GM23248 (cell line): ENCODE measurements at regions not wholly inside any gene's neighbourhood (a gene's known extent, or its start where the extent isn't known, plus 50 kb on each side); places are given as distances from the start of the nearest gene placed in this dataset.

ENCODE experiments used
- DNase-seq: peaks from one replicate; pipeline ENCODE4 v3.0.0-alpha.2; 2015
- H2AFZ ChIP-seq: fragments of 200-600 bp; sonication (generic); 2 replicates; pipeline ENCODE4 v1.6.1; 2016; ENCODE audit warnings: antibody characterized with exemption
- H3F3A ChIP-seq: fragments of 200-600 bp; sonication (generic); 2 replicates; pipeline ENCODE4 v1.6.1; 2016; ENCODE audit warnings: mild to moderate bottlenecking, antibody characterized with exemption, mixed run types; ENCODE audit not compliant: insufficient read depth
- H3K27ac ChIP-seq: fragments of 200-600 bp; sonication (generic); 2 replicates; pipeline ENCODE4 v1.5.1; 2016; ENCODE audit warnings: mild to moderate bottlenecking
- H3K27me3 ChIP-seq: fragments of 200-600 bp; sonication (generic); replicated peaks from 2 replicates; pipeline ENCODE4 v1.6.1; 2016; ENCODE audit warnings: mild to moderate bottlenecking; ENCODE audit not compliant: insufficient read depth
- H3K36me3 ChIP-seq: fragments of 200-600 bp; sonication (generic); 2 replicates; pipeline ENCODE4 v1.6.1; 2016; ENCODE audit warnings: low read depth, mild to moderate bottlenecking
- H3K4me1 ChIP-seq: fragments of 200-600 bp; sonication (generic); 2 replicates; pipeline ENCODE4 v1.6.1; 2016; ENCODE audit warnings: mild to moderate bottlenecking; ENCODE audit not compliant: insufficient read depth
- H3K4me2 ChIP-seq: fragments of 200-600 bp; sonication (generic); one replicate; pipeline ENCODE4 v1.6.1; 2016; ENCODE audit warnings: mild to moderate bottlenecking; ENCODE audit not compliant: unreplicated experiment
- H3K4me3 ChIP-seq: fragments of 200-600 bp; sonication (generic); 2 replicates; pipeline ENCODE4 v1.5.1; 2016; ENCODE audit warnings: mild to moderate bottlenecking
- H3K79me2 ChIP-seq: fragments of 200-600 bp; sonication (generic); 2 replicates; pipeline ENCODE4 v1.6.1; 2016; ENCODE audit warnings: mild to moderate bottlenecking; ENCODE audit not compliant: insufficient read depth
- H3K9ac ChIP-seq: fragments of 200-600 bp; sonication (generic); 2 replicates; pipeline ENCODE4 v1.6.1; 2016; ENCODE audit warnings: mild to moderate bottlenecking
- H3K9me2 ChIP-seq: fragments of 200-600 bp; sonication (generic); 2 replicates; pipeline ENCODE4 v1.6.1; 2016; ENCODE audit warnings: mixed run types, mild to moderate bottlenecking, moderate library complexity; ENCODE audit not compliant: insufficient read depth
- H3K9me3 ChIP-seq: fragments of 200-600 bp; sonication (generic); one replicate; pipeline ENCODE4 v1.6.1; 2017; ENCODE audit warnings: low read depth
- H4K20me1 ChIP-seq: fragments of 200-600 bp; sonication (generic); 2 replicates; pipeline ENCODE4 v1.6.0; 2016; ENCODE audit not compliant: insufficient read depth
- EZH2 ChIP-seq: fragments of 200-600 bp; sonication (generic); IDR thresholded peaks from 2 replicates; pipeline ENCODE4 v1.6.1; 2018; ENCODE audit warnings: antibody characterized with exemption, mild to moderate bottlenecking; ENCODE audit not compliant: insufficient read depth, poor library complexity, severe bottlenecking
- EZH2phosphoT487 ChIP-seq: fragments of 200-600 bp; sonication (generic); IDR thresholded peaks from 2 replicates; pipeline ENCODE4 v1.6.1; 2018; ENCODE audit warnings: antibody characterized with exemption, moderate library complexity, mild to moderate bottlenecking, low read depth; ENCODE audit not compliant: insufficient read depth
- WGBS, 2 experiments: methylation state at CpG; one replicate each; pipeline ENCODE4 v1.1.6; 2015 to 2017; ENCODE audit warnings: low lambda C conversion rate in 2 of 2, low coverage in 1 of 2; ENCODE audit errors: missing lambda C conversion rate in 2 of 2; 5-methylcytosine and 5-hydroxymethylcytosine counted together
- in situ Hi-C: fragments of 300-500 bp; cut with MboI; formaldehyde crosslinking; loops from 2 replicates; pipeline ENCODE4 v1.15.0; 2020

- TF ChIP-seq EZH2 (no peak), EZH2phosphoT487 (no peak)
Observed at GRCh38 chr1:103372866-103373265, 152.6 kb upstream of the RNPC3 start.

GRCh38 chr1:103371234-103371633, 154.3 kb upstream of the RNPC3 start:
- no peak overlapping the region for H3K9ac ChIP-seq
- DNase-seq = peak; percentile 38
- no peak overlapping the region for H3K4me2 ChIP-seq
- H2AFZ ChIP-seq = no peak overlapping the region
- H3K4me3 ChIP-seq = no peak overlapping the region
- H3K9me2 ChIP-seq = no peaks in the 10 kb centered on the region
- no peak overlapping the region for H3K27ac ChIP-seq
- H3K27me3 ChIP-seq = no peaks in the 10 kb centered on the region
- no peaks in the 10 kb centered on the region for H3F3A ChIP-seq
- no peaks in the 10 kb centered on the region for H3K79me2 ChIP-seq
- no peaks in the 10 kb centered on the region for H3K9me3 ChIP-seq
- WGBS, 2 experiments = 3 to 4% methylated on average over 2 of the region's 2 CpGs
- H4K20me1 ChIP-seq = no peaks in the 10 kb centered on the region
- in situ Hi-C loops = no loop called here
- TF ChIP-seq EZH2 (no peak), EZH2phosphoT487 (no peak)
- H3K36me3 ChIP-seq = no peaks in the 10 kb centered on the region
- no peaks in the 10 kb centered on the region for H3K4me1 ChIP-seq

More at GRCh38 chr1:103372866-103373265, 152.6 kb upstream of the RNPC3 start:
- H2AFZ ChIP-seq = no peak overlapping the region
- H3K4me3 ChIP-seq = no peak overlapping the region
- no peaks in the 10 kb centered on the region for H3K27me3 ChIP-seq
- no peaks in the 10 kb centered on the region for H3F3A ChIP-seq
- no peaks in the 10 kb centered on the region for H4K20me1 ChIP-seq
- peak; percentile 11 for DNase-seq
- no peaks in the 10 kb centered on the region for H3K36me3 ChIP-seq
- no peak overlapping the region for H3K4me2 ChIP-seq
- H3K79me2 ChIP-seq = no peaks in the 10 kb centered on the region
- no peak overlapping the region for H3K9ac ChIP-seq
- H3K4me1 ChIP-seq = no peaks in the 10 kb centered on the region
- in situ Hi-C loops = no loop called here
- H3K27ac ChIP-seq = no peak overlapping the region
- no peaks in the 10 kb centered on the region for H3K9me2 ChIP-seq
- no peaks in the 10 kb centered on the region for H3K9me3 ChIP-seq

GRCh38 chr1:103367186-103367585, 158.3 kb upstream of the RNPC3 start:
- no peaks in the 10 kb centered on the region for H3K4me1 ChIP-seq
- H2AFZ ChIP-seq = no peak overlapping the region
- no peaks in the 10 kb centered on the region for H3K36me3 ChIP-seq
- H3K79me2 ChIP-seq = no peaks in the 10 kb centered on the region
- no peak overlapping the region for H3K4me3 ChIP-seq
- WGBS, 2 experiments = 21 to 24% methylated on average over 4 of the region's 4 CpGs
- H3F3A ChIP-seq = no peaks in the 10 kb centered on the region
- no peaks in the 10 kb centered on the region for H4K20me1 ChIP-seq
- no peak overlapping the region for H3K4me2 ChIP-seq
- H3K9me2 ChIP-seq = no peaks in the 10 kb centered on the region
- no peaks in the 10 kb centered on the region for H3K9me3 ChIP-seq
- no peak overlapping the region for H3K9ac ChIP-seq
- no peak for DNase-seq
- in situ Hi-C loops = no loop called here
- no peak for TF ChIP-seq EZH2
- no peak for TF ChIP-seq EZH2phosphoT487
- no peaks in the 10 kb centered on the region for H3K27me3 ChIP-seq
- no peak overlapping the region for H3K27ac ChIP-seq

DNA sequence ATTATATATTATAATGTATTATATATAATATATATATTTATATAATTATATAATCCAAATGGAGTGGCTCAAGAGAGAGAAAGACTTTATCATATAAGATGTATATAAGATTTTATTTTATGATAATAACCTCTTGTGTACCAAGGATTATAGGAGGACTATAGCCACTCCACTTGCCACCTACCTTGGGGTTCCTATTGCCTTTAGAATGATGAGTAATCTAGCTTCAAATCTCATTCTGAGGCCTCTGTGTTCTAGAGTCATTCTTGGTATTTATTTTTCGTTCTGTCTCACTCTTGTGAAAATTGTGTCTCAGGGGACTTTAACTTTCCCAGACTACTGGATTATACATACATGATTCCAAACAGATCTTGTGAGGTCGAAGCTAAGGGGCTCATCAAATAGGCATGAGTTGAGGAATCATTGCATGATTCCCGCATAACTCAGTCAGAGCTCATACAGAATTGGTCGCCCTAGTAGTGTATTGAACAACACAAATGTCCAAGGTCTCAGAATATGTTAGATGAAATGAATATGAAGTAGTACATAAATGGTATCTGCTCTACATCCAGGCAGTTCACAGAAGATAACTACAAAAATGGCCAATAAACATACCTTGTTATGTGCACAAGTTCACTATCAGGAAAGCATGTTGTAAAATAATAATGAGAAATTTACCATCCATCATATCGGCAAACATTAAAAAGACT, 159.5 kb upstream of the RNPC3 start:
- 58 to 60% methylated on average over 5 of the region's 5 CpGs for WGBS, 2 experiments
- no peaks in the 10 kb centered on the region for H3K4me1 ChIP-seq
- no peaks in the 10 kb centered on the region for H3F3A ChIP-seq
- H3K9me2 ChIP-seq = no peaks in the 10 kb centered on the region
- no peak for DNase-seq
- H3K79me2 ChIP-seq = no peaks in the 10 kb centered on the region
- no peak overlapping the region for H3K9ac ChIP-seq
- no peak overlapping the region for H3K27ac ChIP-seq
- in situ Hi-C loops = no loop called here
- H3K4me2 ChIP-seq = no peak overlapping the region
- H3K9me3 ChIP-seq = no peaks in the 10 kb centered on the region
- H2AFZ ChIP-seq = no peak overlapping the region
- TF ChIP-seq EZH2 = no peak
- no peak for TF ChIP-seq EZH2phosphoT487
- no peaks in the 10 kb centered on the region for H3K36me3 ChIP-seq
- H3K4me3 ChIP-seq = no peak overlapping the region
- H4K20me1 ChIP-seq = no peaks in the 10 kb centered on the region
- H3K27me3 ChIP-seq = no peaks in the 10 kb centered on the region

- in situ Hi-C loops = no loop called here
Observed at GRCh38 chr1:103363008-103363365, 162.5 kb upstream of the RNPC3 start.

More at GRCh38 chr1:103363008-103363365, 162.5 kb upstream of the RNPC3 start:
- TF ChIP-seq EZH2 (no peak), EZH2phosphoT487 (no peak)
- no peak for DNase-seq
- Histone ChIP-seq H3K79me2 (no peaks in the 10 kb centered on the region), H2AFZ (no peak overlapping the region), H3K4me3 (no peak overlapping the region), H3K9me3 (no peaks in the 10 kb centered on the region), H3K27me3 (no peaks in the 10 kb centered on the region), H3K36me3 (no peaks in the 10 kb centered on the region), H3K27ac (no peak overlapping the region), H4K20me1 (no peaks in the 10 kb centered on the region), H3F3A (no peaks in the 10 kb centered on the region), H3K9me2 (no peaks in the 10 kb centered on the region), H3K4me1 (no peaks in the 10 kb centered on the region), H3K4me2 (no peak overlapping the region), H3K9ac (no peak overlapping the region)
- WGBS, 2 experiments = 71 to 84% methylated on average over 5 of the region's 5 CpGs
